A549 (cell line): ENCODE measurements at regions not wholly inside any gene's neighbourhood (a gene's known extent, or its start where the extent isn't known, plus 50 kb on each side); places are given as distances from the start of the nearest gene placed in this dataset.

Source experiments
- CHD4 ChIP-seq: fragments of 200-600 bp; sonication (generic); IDR thresholded peaks from 2 replicates; pipeline ENCODE4 v1.6.1; 2016; ENCODE audit warnings: antibody characterized with exemption, mild to moderate bottlenecking, borderline replicate concordance
- EP300 ChIP-seq, 2 experiments: fragments of >200 bp; sonication (Bioruptor Twin); formaldehyde crosslinking; IDR thresholded peaks; 2 replicates in 1 of 2; 3 replicates in 1 of 2; pipeline ENCODE4 v1.6.1; 2016 to 2017
- HDAC2 ChIP-seq: fragments of 200-600 bp; sonication (generic); IDR thresholded peaks from 2 replicates; pipeline ENCODE4 v1.6.1; 2016
- MYC ChIP-seq: IDR thresholded peaks from 2 replicates; pipeline ENCODE4 v1.6.1; 2012; ENCODE audit warnings: mild to moderate bottlenecking, inconsistent platforms, low read length, improper control_type of control experiment, borderline replicate concordance
- NFE2L2 ChIP-seq: fragments of 150-350 bp; conservative IDR thresholded peaks from 2 replicates; pipeline ENCODE4 v1.6.1; 2014; ENCODE audit warnings: low read length
- NR3C1 ChIP-seq: fragments of >200 bp; sonication (Bioruptor Twin); formaldehyde crosslinking; IDR thresholded peaks from 3 replicates; pipeline ENCODE4 v1.6.1; 2017
- POLR2A ChIP-seq: IDR thresholded peaks from 2 replicates; pipeline ENCODE4 v1.6.1; 2012; ENCODE audit warnings: mild to moderate bottlenecking, low read length
- RAD21 ChIP-seq, 2 experiments: fragments of >200 bp in 1 of 2; sonication (Bioruptor Twin) in 1 of 2; formaldehyde crosslinking in 1 of 2; IDR thresholded peaks in 1 of 2; conservative IDR thresholded peaks in 1 of 2; 2 replicates in 1 of 2; 3 replicates in 1 of 2; pipeline ENCODE4 v1.6.1; 2012 to 2018; ENCODE audit warnings: inconsistent platforms in 1 of 2
- RCOR1 ChIP-seq: fragments of 150-350 bp; IDR thresholded peaks from 2 replicates; pipeline ENCODE4 v1.6.1; 2014; ENCODE audit warnings: antibody characterized with exemption, low read length, low read depth
- SREBF2 ChIP-seq: fragments of 450-650 bp; IDR thresholded peaks from 2 replicates; pipeline ENCODE4 v1.6.1; 2014; ENCODE audit warnings: mild to moderate bottlenecking, moderate library complexity
- TP53 ChIP-seq: fragments of 250-450 bp; sonication (Bioruptor Pico); IDR thresholded peaks from 2 replicates; pipeline ENCODE4 v1.5.0; 2021; ENCODE audit warnings: mild to moderate bottlenecking, moderate library complexity
- TF ChIP-seq, protein P1 (sequence below): fragments of >200 bp; sonication (Bioruptor Twin); formaldehyde crosslinking; IDR thresholded peaks from 3 replicates; pipeline ENCODE4 v1.5.1; 2016
- TF ChIP-seq, protein P2 (sequence below): fragments of 450-650 bp; IDR thresholded peaks from 2 replicates; pipeline ENCODE4 v1.6.1; 2014; ENCODE audit warnings: antibody characterized with exemption
- TF ChIP-seq, protein P3 (sequence below): fragments of 200-600 bp; sonication (generic); IDR thresholded peaks from 2 replicates; pipeline ENCODE4 v1.6.1; 2016; ENCODE audit warnings: antibody characterized with exemption, mild to moderate bottlenecking, moderate library complexity

DNA sequence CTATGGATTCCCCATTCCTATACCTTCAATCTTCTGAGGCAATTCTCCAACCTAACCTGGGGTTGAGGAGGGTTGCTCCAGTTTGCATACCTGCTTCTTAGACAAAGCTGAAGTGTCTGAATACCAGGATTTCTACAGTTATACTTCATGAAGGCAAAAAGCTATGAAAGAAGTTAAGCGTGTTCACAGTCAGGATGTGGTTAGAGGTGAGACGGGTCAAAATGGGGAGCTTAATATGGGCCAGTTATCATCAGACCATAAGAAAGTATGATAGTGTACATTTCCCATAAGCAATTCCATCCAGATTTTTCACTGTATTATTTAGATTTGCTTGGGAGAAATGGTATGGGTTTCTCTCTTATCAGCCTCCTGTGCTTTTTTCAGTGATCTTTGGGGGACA lies 156.9 kb upstream of the FER start:
- TF ChIP-seq, protein P1, sequence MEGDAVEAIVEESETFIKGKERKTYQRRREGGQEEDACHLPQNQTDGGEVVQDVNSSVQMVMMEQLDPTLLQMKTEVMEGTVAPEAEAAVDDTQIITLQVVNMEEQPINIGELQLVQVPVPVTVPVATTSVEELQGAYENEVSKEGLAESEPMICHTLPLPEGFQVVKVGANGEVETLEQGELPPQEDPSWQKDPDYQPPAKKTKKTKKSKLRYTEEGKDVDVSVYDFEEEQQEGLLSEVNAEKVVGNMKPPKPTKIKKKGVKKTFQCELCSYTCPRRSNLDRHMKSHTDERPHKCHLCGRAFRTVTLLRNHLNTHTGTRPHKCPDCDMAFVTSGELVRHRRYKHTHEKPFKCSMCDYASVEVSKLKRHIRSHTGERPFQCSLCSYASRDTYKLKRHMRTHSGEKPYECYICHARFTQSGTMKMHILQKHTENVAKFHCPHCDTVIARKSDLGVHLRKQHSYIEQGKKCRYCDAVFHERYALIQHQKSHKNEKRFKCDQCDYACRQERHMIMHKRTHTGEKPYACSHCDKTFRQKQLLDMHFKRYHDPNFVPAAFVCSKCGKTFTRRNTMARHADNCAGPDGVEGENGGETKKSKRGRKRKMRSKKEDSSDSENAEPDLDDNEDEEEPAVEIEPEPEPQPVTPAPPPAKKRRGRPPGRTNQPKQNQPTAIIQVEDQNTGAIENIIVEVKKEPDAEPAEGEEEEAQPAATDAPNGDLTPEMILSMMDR = no peak
- TF ChIP-seq, protein P2, sequence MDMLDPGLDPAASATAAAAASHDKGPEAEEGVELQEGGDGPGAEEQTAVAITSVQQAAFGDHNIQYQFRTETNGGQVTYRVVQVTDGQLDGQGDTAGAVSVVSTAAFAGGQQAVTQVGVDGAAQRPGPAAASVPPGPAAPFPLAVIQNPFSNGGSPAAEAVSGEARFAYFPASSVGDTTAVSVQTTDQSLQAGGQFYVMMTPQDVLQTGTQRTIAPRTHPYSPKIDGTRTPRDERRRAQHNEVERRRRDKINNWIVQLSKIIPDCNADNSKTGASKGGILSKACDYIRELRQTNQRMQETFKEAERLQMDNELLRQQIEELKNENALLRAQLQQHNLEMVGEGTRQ = no peak
- TF ChIP-seq, protein P3, sequence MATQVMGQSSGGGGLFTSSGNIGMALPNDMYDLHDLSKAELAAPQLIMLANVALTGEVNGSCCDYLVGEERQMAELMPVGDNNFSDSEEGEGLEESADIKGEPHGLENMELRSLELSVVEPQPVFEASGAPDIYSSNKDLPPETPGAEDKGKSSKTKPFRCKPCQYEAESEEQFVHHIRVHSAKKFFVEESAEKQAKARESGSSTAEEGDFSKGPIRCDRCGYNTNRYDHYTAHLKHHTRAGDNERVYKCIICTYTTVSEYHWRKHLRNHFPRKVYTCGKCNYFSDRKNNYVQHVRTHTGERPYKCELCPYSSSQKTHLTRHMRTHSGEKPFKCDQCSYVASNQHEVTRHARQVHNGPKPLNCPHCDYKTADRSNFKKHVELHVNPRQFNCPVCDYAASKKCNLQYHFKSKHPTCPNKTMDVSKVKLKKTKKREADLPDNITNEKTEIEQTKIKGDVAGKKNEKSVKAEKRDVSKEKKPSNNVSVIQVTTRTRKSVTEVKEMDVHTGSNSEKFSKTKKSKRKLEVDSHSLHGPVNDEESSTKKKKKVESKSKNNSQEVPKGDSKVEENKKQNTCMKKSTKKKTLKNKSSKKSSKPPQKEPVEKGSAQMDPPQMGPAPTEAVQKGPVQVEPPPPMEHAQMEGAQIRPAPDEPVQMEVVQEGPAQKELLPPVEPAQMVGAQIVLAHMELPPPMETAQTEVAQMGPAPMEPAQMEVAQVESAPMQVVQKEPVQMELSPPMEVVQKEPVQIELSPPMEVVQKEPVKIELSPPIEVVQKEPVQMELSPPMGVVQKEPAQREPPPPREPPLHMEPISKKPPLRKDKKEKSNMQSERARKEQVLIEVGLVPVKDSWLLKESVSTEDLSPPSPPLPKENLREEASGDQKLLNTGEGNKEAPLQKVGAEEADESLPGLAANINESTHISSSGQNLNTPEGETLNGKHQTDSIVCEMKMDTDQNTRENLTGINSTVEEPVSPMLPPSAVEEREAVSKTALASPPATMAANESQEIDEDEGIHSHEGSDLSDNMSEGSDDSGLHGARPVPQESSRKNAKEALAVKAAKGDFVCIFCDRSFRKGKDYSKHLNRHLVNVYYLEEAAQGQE = no peak
- TF ChIP-seq SREBF2 = no peak
- no peak for TF ChIP-seq POLR2A
- no peak for TF ChIP-seq NFE2L2
- TF ChIP-seq RCOR1 = no peak
- TF ChIP-seq CHD4 = no peak
- no peak for TF ChIP-seq NR3C1
- no peak for TF ChIP-seq TP53 (CRISPR knock-in tag)
- no peak for TF ChIP-seq MYC
- no peak for TF ChIP-seq EP300 (IDR thresholded peaks at IDR 0.05)
- no peak for TF ChIP-seq HDAC2
- TF ChIP-seq RAD21 (conservative IDR thresholded peaks at IDR 0.05 in 1 of 2, IDR thresholded peaks at IDR 0.05 in 1 of 2) = no peak
